ENCODE measurements at regions not wholly inside any gene's neighbourhood (a gene's known extent, or its start where the extent isn't known, plus 50 kb on each side); places are given as distances from the start of the nearest gene placed in this dataset.

- DNase-seq (ENCODE audit: extremely low read depth in 1 of 4, low spot score in 3 of 4) (no peak), ATAC-seq (no peak), FAIRE-seq (no peak)
- H3K4me3 ChIP-seq = no peak overlapping the region
- no peaks in the 10 kb centered on the region for H3K9me3 ChIP-seq (replicated peaks; ENCODE audit: control insufficient read depth, insufficient read depth, low read depth, low read length)
- H3K79me2 ChIP-seq (ENCODE audit: control insufficient read depth, insufficient read depth, low read length) = no peaks in the 10 kb centered on the region
- intact Hi-C loops (cut with micrococcal nuclease) (no loop called here), in situ Hi-C loops (cut with MboI) (no loop called here)
- WGBS (ENCODE audit: insufficient coverage, low coverage, missing lambda C conversion rate) = 0% methylated on average over 2 of the region's 4 CpGs
- no TSS peak for BruUV-seq (replicated peaks)
- H3K9ac ChIP-seq (ENCODE audit: insufficient read depth in 1 of 2, low read depth in 2 of 2, low read length in 2 of 2) = no peak overlapping the region
- CTCF ChIA-PET (ENCODE audit: low intra/inter-chr PET ratio) = no interaction called here
- no peak overlapping the region for H3K4me2 ChIP-seq (ENCODE audit: insufficient read depth, low read length)
- no peaks in the 10 kb centered on the region for H3K9me1 ChIP-seq (ENCODE audit: control insufficient read depth, insufficient read depth, low read length)
- H3K27me3 ChIP-seq (ENCODE audit: control insufficient read depth in 2 of 2, insufficient read depth in 2 of 2, low read length in 2 of 2) = no peaks in the 10 kb centered on the region
- POLR2A ChIA-PET = no interaction called here
- no peaks in the 10 kb centered on the region for H4K20me1 ChIP-seq (replicated peaks; ENCODE audit: control insufficient read depth, insufficient read depth, low read length)
- no peak overlapping the region for H3K27ac ChIP-seq (ENCODE audit: extremely low read depth, low read depth, low read length)
- H3K4me1 ChIP-seq (replicated peaks in 1 of 2; ENCODE audit: control insufficient read depth in 2 of 2, insufficient read depth in 2 of 2, low read length in 2 of 2) = no peaks in the 10 kb centered on the region
- H3K36me3 ChIP-seq (ENCODE audit: control insufficient read depth, insufficient read depth, low read length) = no peaks in the 10 kb centered on the region
- H2AFZ ChIP-seq (ENCODE audit: low read depth, low read length) = no peak overlapping the region
- TF ChIP-seq FIP1L1 (IDR thresholded peaks at IDR 0.05; ENCODE audit: low read depth, low read length, poor library complexity, severe bottlenecking) (no peak), ZSCAN29 (IDR thresholded peaks at IDR 0.05) (no peak), ZNF79 (CRISPR knock-in tag; IDR thresholded peaks at IDR 0.05; ENCODE audit: low read depth) (no peak), ZNF263 (CRISPR knock-in tag; IDR thresholded peaks at IDR 0.05; ENCODE audit: borderline replicate concordance) (no peak), KLF6 (CRISPR knock-in tag; IDR thresholded peaks at IDR 0.05; ENCODE audit: borderline replicate concordance) (no peak), TEAD1 (CRISPR knock-in tag; IDR thresholded peaks at IDR 0.05) (no peak), POLR2AphosphoS2 (IDR thresholded peaks at IDR 0.05; ENCODE audit: low read length) (no peak), PTTG1 (tag; IDR thresholded peaks at IDR 0.05; ENCODE audit: low read depth) (no peak), MTA3 (IDR thresholded peaks at IDR 0.05; ENCODE audit: borderline replicate concordance) (no peak), ZNF511 (CRISPR knock-in tag; IDR thresholded peaks at IDR 0.05) (no peak), MITF (IDR thresholded peaks at IDR 0.05) (no peak), ATF2 (CRISPR knock-in tag; IDR thresholded peaks at IDR 0.05) (no peak), PRMT5 (CRISPR knock-in tag; IDR thresholded peaks at IDR 0.05) (no peak)
Measured at GRCh38 chr9:27633764-27634163, 60.5 kb upstream of the C9orf72 start.

Measured in K562 (cell line).